Liver (tissue), 8 donors: ENCODE measurements at regions not wholly inside any gene's neighbourhood (a gene's known extent, or its start where the extent isn't known, plus 50 kb on each side); places are given as distances from the start of the nearest gene placed in this dataset.

Experiments used
- DNase-seq: peaks from one replicate; pipeline ENCODE4 v3.0.0-alpha.2; 2017; ENCODE audit warnings: low spot score
- H3K27ac ChIP-seq, 2 donors: one replicate each; pipeline ENCODE4 v1.7.0; 2013; ENCODE audit warnings: inconsistent platforms in 2 of 2, low read length in 2 of 2, control low read depth in 1 of 2, low read depth in 1 of 2, mild to moderate bottlenecking in 1 of 2
- H3K27me3 ChIP-seq, 4 donors: one replicate each; pipeline versions ENCODE4 v1.6.1 to v1.7.0; 2013; ENCODE audit warnings: low read length in 3 of 4, inconsistent platforms in 1 of 4, mild to moderate bottlenecking in 1 of 4, moderate library complexity in 1 of 4; ENCODE audit not compliant: control insufficient read depth in 4 of 4, insufficient read depth in 4 of 4
- H3K36me3 ChIP-seq, 4 donors: one replicate each; pipeline versions ENCODE4 v1.6.1 to v1.7.0; 2013; ENCODE audit warnings: low read length in 3 of 4, mild to moderate bottlenecking in 3 of 4, low read depth in 1 of 4, moderate library complexity in 1 of 4; ENCODE audit not compliant: control insufficient read depth in 4 of 4, insufficient read depth in 3 of 4
- H3K4me1 ChIP-seq, 4 donors: one replicate each; pipeline versions ENCODE4 v1.6.1 to v1.7.0; 2013; ENCODE audit warnings: low read length in 3 of 4, mild to moderate bottlenecking in 3 of 4, moderate library complexity in 1 of 4; ENCODE audit not compliant: control insufficient read depth in 4 of 4, insufficient read depth in 4 of 4
- H3K4me3 ChIP-seq, 3 donors: one replicate each; pipeline versions ENCODE4 v1.6.1 to v1.7.0; 2013; ENCODE audit warnings: low read length in 3 of 3, control low read depth in 1 of 3, low read depth in 1 of 3, mild to moderate bottlenecking in 1 of 3
- H3K9ac ChIP-seq, 2 donors: one replicate each; pipeline ENCODE4 v1.7.0; 2013; ENCODE audit warnings: low read length in 2 of 2, mild to moderate bottlenecking in 2 of 2, moderate library complexity in 2 of 2, control low read depth in 1 of 2, low read depth in 1 of 2
- H3K9me3 ChIP-seq, 4 donors: one replicate each; pipeline versions ENCODE4 v1.6.1 to v1.7.0; 2013; ENCODE audit warnings: low read length in 3 of 4; ENCODE audit not compliant: control insufficient read depth in 4 of 4
- ATF3 ChIP-seq: IDR thresholded peaks from 2 replicates; pipeline ENCODE4 v1.6.1; 2016; ENCODE audit warnings: antibody characterized with exemption
- EGR1 ChIP-seq, 2 donors: IDR thresholded peaks; 2 replicates each; pipeline ENCODE4 v1.6.1; 2016 to 2018; ENCODE audit warnings: antibody characterized with exemption in 2 of 2, low read depth in 2 of 2
- FOXA1 ChIP-seq: IDR thresholded peaks from 2 replicates; pipeline ENCODE4 v1.6.1; 2016; ENCODE audit warnings: antibody characterized with exemption
- FOXA2 ChIP-seq: IDR thresholded peaks from 2 replicates; pipeline ENCODE4 v1.6.1; 2016; ENCODE audit warnings: antibody characterized with exemption
- GABPA ChIP-seq, 2 donors: IDR thresholded peaks in 1 of 2; conservative IDR thresholded peaks in 1 of 2; 2 replicates each; pipeline ENCODE4 v1.6.1; 2016; ENCODE audit warnings: antibody characterized with exemption in 2 of 2, mild to moderate bottlenecking in 1 of 2, moderate library complexity in 1 of 2
- HNF4A ChIP-seq, 2 donors: conservative IDR thresholded peaks; 2 replicates each; pipeline ENCODE4 v1.6.1; 2016; ENCODE audit warnings: antibody characterized with exemption in 2 of 2, mild to moderate bottlenecking in 2 of 2
- HNF4G ChIP-seq: IDR thresholded peaks from 2 replicates; pipeline ENCODE4 v1.6.1; 2016; ENCODE audit warnings: antibody characterized with exemption
- JUND ChIP-seq, 2 donors: IDR thresholded peaks; 2 replicates each; pipeline ENCODE4 v1.6.1; 2016; ENCODE audit warnings: antibody characterized with exemption in 2 of 2
- MAX ChIP-seq: IDR thresholded peaks from 2 replicates; pipeline ENCODE4 v1.6.1; 2016; ENCODE audit warnings: antibody characterized with exemption
- NR2F2 ChIP-seq: IDR thresholded peaks from 2 replicates; pipeline ENCODE4 v1.6.1; 2016; ENCODE audit warnings: antibody characterized with exemption
- RAD21 ChIP-seq, 2 donors: IDR thresholded peaks; 2 replicates each; pipeline ENCODE4 v1.6.1; 2016; ENCODE audit warnings: antibody characterized with exemption in 2 of 2, mild to moderate bottlenecking in 2 of 2
- RXRA ChIP-seq, 2 donors: IDR thresholded peaks; 2 replicates each; pipeline ENCODE4 v1.6.1; 2017 to 2018; ENCODE audit warnings: antibody characterized with exemption in 2 of 2, mild to moderate bottlenecking in 1 of 2
- SP1 ChIP-seq: IDR thresholded peaks from 2 replicates; pipeline ENCODE4 v1.6.1; 2018; ENCODE audit warnings: antibody characterized with exemption, mild to moderate bottlenecking
- TAF1 ChIP-seq: conservative IDR thresholded peaks from 2 replicates; pipeline ENCODE4 v1.6.1; 2016; ENCODE audit warnings: antibody characterized with exemption, mild to moderate bottlenecking
- YY1 ChIP-seq: IDR thresholded peaks from 2 replicates; pipeline ENCODE4 v1.6.1; 2016; ENCODE audit warnings: antibody characterized with exemption, mild to moderate bottlenecking
- WGBS: extraction: QIAGEN DNeasy Blood & Tissue Kit; methylation state at CpG from one replicate; pipeline ENCODE4 v1.1.7; 2013; 5-methylcytosine and 5-hydroxymethylcytosine counted together
- TF ChIP-seq, protein P1 (sequence below): IDR thresholded peaks from 2 replicates; pipeline ENCODE4 v1.6.1; 2016; ENCODE audit warnings: antibody characterized with exemption
- TF ChIP-seq, protein P2 (sequence below): fragments of 150-350 bp; IDR thresholded peaks from 2 replicates; pipeline ENCODE4 v1.5.1; 2017; ENCODE audit warnings: improper control_type of control experiment, low read depth, low read length; ENCODE audit not compliant: missing input control
- donor health status: healthy.
- donor health status: healthy.
- donor health status: healthy.
- donor health status: healthy.
- donor health status: healthy.

GRCh38 chr16:17543073-17543472 lies 72.3 kb upstream of the XYLT1 start (continued):
- TF ChIP-seq, protein P1, sequence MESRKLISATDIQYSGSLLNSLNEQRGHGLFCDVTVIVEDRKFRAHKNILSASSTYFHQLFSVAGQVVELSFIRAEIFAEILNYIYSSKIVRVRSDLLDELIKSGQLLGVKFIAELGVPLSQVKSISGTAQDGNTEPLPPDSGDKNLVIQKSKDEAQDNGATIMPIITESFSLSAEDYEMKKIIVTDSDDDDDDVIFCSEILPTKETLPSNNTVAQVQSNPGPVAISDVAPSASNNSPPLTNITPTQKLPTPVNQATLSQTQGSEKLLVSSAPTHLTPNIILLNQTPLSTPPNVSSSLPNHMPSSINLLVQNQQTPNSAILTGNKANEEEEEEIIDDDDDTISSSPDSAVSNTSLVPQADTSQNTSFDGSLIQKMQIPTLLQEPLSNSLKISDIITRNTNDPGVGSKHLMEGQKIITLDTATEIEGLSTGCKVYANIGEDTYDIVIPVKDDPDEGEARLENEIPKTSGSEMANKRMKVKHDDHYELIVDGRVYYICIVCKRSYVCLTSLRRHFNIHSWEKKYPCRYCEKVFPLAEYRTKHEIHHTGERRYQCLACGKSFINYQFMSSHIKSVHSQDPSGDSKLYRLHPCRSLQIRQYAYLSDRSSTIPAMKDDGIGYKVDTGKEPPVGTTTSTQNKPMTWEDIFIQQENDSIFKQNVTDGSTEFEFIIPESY, result no peak
- TF ChIP-seq MAX (no peak), JUND (IDR thresholded peaks at IDR 0.05) (no peak), GABPA (IDR thresholded peaks at IDR 0.05 in 1 of 2, conservative IDR thresholded peaks at IDR 0.05 in 1 of 2) (no peak), EGR1 (IDR thresholded peaks at IDR 0.05; ENCODE audit: low read depth in 2 of 2) (no peak), HNF4G (no peak), YY1 (no peak)

DNA sequence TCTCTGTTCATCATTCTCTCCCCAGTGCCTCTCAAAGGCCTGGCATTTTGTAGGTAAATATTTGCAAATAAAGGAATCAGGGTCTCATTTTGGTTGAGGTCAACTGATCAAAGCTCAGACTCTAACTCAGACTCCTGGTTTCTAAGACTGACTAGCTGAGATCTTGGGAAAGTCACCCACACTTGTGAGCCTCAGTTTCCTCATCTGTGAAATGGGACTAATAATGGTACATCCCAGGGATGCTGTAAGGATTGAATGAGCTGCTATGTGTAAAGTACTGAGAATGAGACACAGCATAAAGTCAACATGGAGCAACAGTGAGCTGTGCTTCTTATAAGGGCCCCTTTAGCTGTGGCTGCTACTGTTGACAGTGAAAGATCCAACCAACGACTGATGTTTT lies 70.6 kb upstream of the XYLT1 start:
- DNase-seq, result no peak
- H3K27me3 ChIP-seq, result no peaks in the 10 kb centered on the region
- no peak overlapping the region for H3K4me3 ChIP-seq
- WGBS, result 76% methylated on average over 1 of the region's 1 CpG
- no peaks in the 10 kb centered on the region for H3K4me1 ChIP-seq
- TF ChIP-seq, protein P1, result no peak
- no peak for TF ChIP-seq EGR1 (IDR thresholded peaks at IDR 0.05; ENCODE audit: low read depth in 2 of 2)
- TF ChIP-seq YY1, result no peak
- no peak for TF ChIP-seq RXRA (IDR thresholded peaks at IDR 0.05)
- H3K9ac ChIP-seq, result no peak overlapping the region
- no peak overlapping the region for H3K27ac ChIP-seq
- H3K36me3 ChIP-seq, result no peaks in the 10 kb centered on the region
- no peaks in the 10 kb centered on the region for H3K9me3 ChIP-seq

DNA sequence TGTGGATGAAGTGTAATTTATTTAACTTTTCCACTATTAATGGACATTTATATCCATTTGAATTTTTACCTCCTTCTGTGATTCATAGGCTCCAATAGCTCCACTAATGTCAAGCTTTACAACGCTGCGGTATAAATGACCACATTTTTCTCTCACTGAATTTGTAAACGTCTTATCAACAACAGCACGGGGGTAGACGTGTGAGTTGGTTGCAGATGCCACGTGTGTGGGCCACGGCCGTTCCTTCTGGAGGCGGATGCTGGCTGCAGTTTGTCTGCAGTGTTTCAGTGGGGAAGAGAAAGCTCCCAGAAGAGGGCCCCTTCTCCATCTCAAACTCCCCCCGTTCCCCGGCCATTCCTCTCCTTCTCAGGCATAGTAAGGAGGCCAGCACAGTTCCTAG lies 68.2 kb upstream of the XYLT1 start:
- Histone ChIP-seq H3K36me3 (no peaks in the 10 kb centered on the region), H3K27ac (no peak overlapping the region), H3K9me3 (no peaks in the 10 kb centered on the region), H3K4me3 (no peak overlapping the region), H3K4me1 (no peaks in the 10 kb centered on the region), H3K9ac (no peak overlapping the region), H3K27me3 (no peaks in the 10 kb centered on the region)
- 75% methylated on average over 11 of the region's 11 CpGs for whole genome bisulfite sequencing
- TF ChIP-seq ATF3 (no peak), NR2F2 (no peak), YY1 (no peak), FOXA1 (no peak), SP1 (no peak), GABPA (IDR thresholded peaks at IDR 0.05 in 1 of 2, conservative IDR thresholded peaks at IDR 0.05 in 1 of 2) (no peak), EGR1 (IDR thresholded peaks at IDR 0.05; ENCODE audit: low read depth in 2 of 2) (no peak), FOXA2 (no peak), MAX (no peak), RAD21 (IDR thresholded peaks at IDR 0.05) (no peak), TAF1 (no peak), HNF4A (conservative IDR thresholded peaks at IDR 0.05) (no peak), JUND (IDR thresholded peaks at IDR 0.05) (no peak)
- TF ChIP-seq, protein P2, sequence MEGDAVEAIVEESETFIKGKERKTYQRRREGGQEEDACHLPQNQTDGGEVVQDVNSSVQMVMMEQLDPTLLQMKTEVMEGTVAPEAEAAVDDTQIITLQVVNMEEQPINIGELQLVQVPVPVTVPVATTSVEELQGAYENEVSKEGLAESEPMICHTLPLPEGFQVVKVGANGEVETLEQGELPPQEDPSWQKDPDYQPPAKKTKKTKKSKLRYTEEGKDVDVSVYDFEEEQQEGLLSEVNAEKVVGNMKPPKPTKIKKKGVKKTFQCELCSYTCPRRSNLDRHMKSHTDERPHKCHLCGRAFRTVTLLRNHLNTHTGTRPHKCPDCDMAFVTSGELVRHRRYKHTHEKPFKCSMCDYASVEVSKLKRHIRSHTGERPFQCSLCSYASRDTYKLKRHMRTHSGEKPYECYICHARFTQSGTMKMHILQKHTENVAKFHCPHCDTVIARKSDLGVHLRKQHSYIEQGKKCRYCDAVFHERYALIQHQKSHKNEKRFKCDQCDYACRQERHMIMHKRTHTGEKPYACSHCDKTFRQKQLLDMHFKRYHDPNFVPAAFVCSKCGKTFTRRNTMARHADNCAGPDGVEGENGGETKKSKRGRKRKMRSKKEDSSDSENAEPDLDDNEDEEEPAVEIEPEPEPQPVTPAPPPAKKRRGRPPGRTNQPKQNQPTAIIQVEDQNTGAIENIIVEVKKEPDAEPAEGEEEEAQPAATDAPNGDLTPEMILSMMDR, result no peak
- TF ChIP-seq, protein P1, result no peak
- DNase-seq, result no peak
